B cell (primary cell): ENCODE measurements at regions not wholly inside any gene's neighbourhood (a gene's known extent, or its start where the extent isn't known, plus 50 kb on each side); places are given as distances from the start of the nearest gene placed in this dataset.

Experiments
- ATAC-seq: fragments of 200-7000 bp; cut with Tn5 transposase; one replicate; pipeline ENCODE4 v1.10.0; 2021; ENCODE audit warnings: low read depth, mild to moderate bottlenecking, moderate number of reproducible peaks, moderate library complexity
- CTCF ChIA-PET: fragments of 350-600 bp; sonication (Branson Sonifier 250); formaldehyde crosslinking; loops from one replicate; lab custom pipeline; 2021; ENCODE audit warnings: antibody characterized with exemption, inconsistent platforms; lab: Charles Lee
- POLR2A ChIA-PET: fragments of 350-600 bp; sonication (Branson Sonifier 250); formaldehyde crosslinking; loops from one replicate; lab custom pipeline; 2021; ENCODE audit warnings: antibody characterized with exemption; lab: Charles Lee
- DNase-seq: peaks from one replicate; pipeline ENCODE4 v3.0.0; 2013
- H2AFZ ChIP-seq: 2 replicates; pipeline ENCODE4 v1.6.1; 2012; ENCODE audit warnings: mild to moderate bottlenecking, low read depth, low read length; ENCODE audit not compliant: insufficient read depth, poor library complexity, severe bottlenecking
- H3K27ac ChIP-seq, 2 donors: 1 replicate in 1 of 2; 2 replicates in 1 of 2; pipeline ENCODE4 v1.5.1; 2012 to 2013; ENCODE audit warnings: low read length in 2 of 2, mild to moderate bottlenecking in 2 of 2, moderate library complexity in 1 of 2
- H3K27me3 ChIP-seq, 4 experiments: fragments of 200-600 bp in 1 of 4; sonication (generic) in 1 of 4; replicated peaks in 1 of 4; 1 replicate in 2 of 4; 2 replicates in 2 of 4; pipeline versions ENCODE4 v1.6.1 to v1.7.0; 2013 to 2016; ENCODE audit warnings: low read length in 3 of 4, mild to moderate bottlenecking in 2 of 4, mixed read lengths in 1 of 4, moderate library complexity in 1 of 4; ENCODE audit not compliant: insufficient read depth in 4 of 4, control insufficient read depth in 3 of 4; ENCODE audit errors: control extremely low read depth in 1 of 4
- H3K36me3 ChIP-seq, 2 experiments: replicated peaks in 1 of 2; 1 replicate in 1 of 2; 2 replicates in 1 of 2; pipeline versions ENCODE4 v1.6.1 to v1.7.1; 2013; ENCODE audit warnings: low read length in 1 of 2; ENCODE audit not compliant: insufficient read depth in 2 of 2, control insufficient read depth in 1 of 2; ENCODE audit errors: control extremely low read depth in 1 of 2, extremely low read depth in 1 of 2
- H3K4me1 ChIP-seq, 2 donors: fragments of 200-600 bp in 1 of 2; sonication (generic) in 1 of 2; 1 replicate in 1 of 2; 2 replicates in 1 of 2; pipeline versions ENCODE4 v1.5.1 to v1.6.1; 2013 to 2017; ENCODE audit warnings: low read length in 2 of 2; ENCODE audit not compliant: control insufficient read depth in 2 of 2, insufficient read depth in 2 of 2
- H3K4me2 ChIP-seq: replicated peaks from 2 replicates; pipeline ENCODE3; 2012; ENCODE audit warnings: mild to moderate bottlenecking, low read depth, low read length; ENCODE audit not compliant: poor library complexity, severe bottlenecking
- H3K4me3 ChIP-seq, 5 experiments: fragments of 200-600 bp in 1 of 5; sonication (generic) in 1 of 5; 1 replicate in 3 of 5; 2 replicates in 2 of 5; pipeline versions ENCODE4 v1.5.1 to v1.7.0; 2011 to 2016; ENCODE audit warnings: low read length in 4 of 5, mild to moderate bottlenecking in 4 of 5, low read depth in 2 of 5, control low read depth in 1 of 5, moderate library complexity in 1 of 5; ENCODE audit not compliant: insufficient read depth in 1 of 5; ENCODE audit errors: control extremely low read depth in 1 of 5, extremely low read depth in 1 of 5
- H3K79me2 ChIP-seq: fragments of 200-600 bp; sonication (generic); one replicate; pipeline ENCODE4 v1.6.0; 2016; ENCODE audit warnings: low read length; ENCODE audit not compliant: control insufficient read depth, insufficient read depth
- H3K9ac ChIP-seq: fragments of 200-600 bp; sonication (generic); 2 replicates; pipeline ENCODE4 v1.6.1; 2017; ENCODE audit warnings: mild to moderate bottlenecking, low read length, moderate library complexity
- H3K9me3 ChIP-seq, 3 donors: one replicate each; pipeline versions ENCODE4 v1.6.1 to v1.7.1; 2013; ENCODE audit warnings: low read length in 2 of 3; ENCODE audit not compliant: control insufficient read depth in 2 of 3, insufficient read depth in 1 of 3; ENCODE audit errors: control extremely low read depth in 1 of 3
- H4K20me1 ChIP-seq: 2 replicates; pipeline ENCODE4 v1.6.0; 2012; ENCODE audit warnings: mild to moderate bottlenecking, low read length; ENCODE audit not compliant: insufficient read depth, control insufficient read depth, poor library complexity, severe bottlenecking
- H3K27ac Mint-ChIP-seq: one replicate; pipeline ENCODE4 v1.8.0; 2021; ENCODE audit warnings: mixed read lengths
- H3K27me3 Mint-ChIP-seq: one replicate; pipeline ENCODE4 v1.8.0; 2021; ENCODE audit warnings: mixed read lengths
- H3K4me1 Mint-ChIP-seq: one replicate; pipeline ENCODE4 v1.8.0; 2021; ENCODE audit warnings: mixed read lengths
- H3K4me3 Mint-ChIP-seq: one replicate; pipeline ENCODE4 v1.8.0; 2021; ENCODE audit warnings: mixed read lengths
- H3K9me3 Mint-ChIP-seq: one replicate; pipeline ENCODE4 v1.8.0; 2022; ENCODE audit warnings: mixed read lengths; ENCODE audit not compliant: insufficient read depth
- EZH2 ChIP-seq: IDR thresholded peaks from 2 replicates; pipeline ENCODE4 v1.6.1; 2012; ENCODE audit warnings: borderline replicate concordance, low read depth, mild to moderate bottlenecking, moderate library complexity, low read length; ENCODE audit not compliant: insufficient read depth, poor library complexity, severe bottlenecking
- WGBS: methylation state at CpG from one replicate; pipeline ENCODE4 v1.1.5; 2013; ENCODE audit warnings: missing lambda C conversion rate; ENCODE audit not compliant: insufficient coverage; 5-methylcytosine and 5-hydroxymethylcytosine counted together
- intact Hi-C: fragments of 100-400 bp; cut with micrococcal nuclease; formaldehyde crosslinking; loops from one replicate; pipeline ENCODE4 v1.10.0; 2022
- TF ChIP-seq, protein P1 (sequence below): fragments of 200-600 bp; IDR thresholded peaks from one replicate; pipeline ENCODE4 v1.8.0; 2022; ENCODE audit warnings: antibody characterized with exemption, mild to moderate bottlenecking

DNA sequence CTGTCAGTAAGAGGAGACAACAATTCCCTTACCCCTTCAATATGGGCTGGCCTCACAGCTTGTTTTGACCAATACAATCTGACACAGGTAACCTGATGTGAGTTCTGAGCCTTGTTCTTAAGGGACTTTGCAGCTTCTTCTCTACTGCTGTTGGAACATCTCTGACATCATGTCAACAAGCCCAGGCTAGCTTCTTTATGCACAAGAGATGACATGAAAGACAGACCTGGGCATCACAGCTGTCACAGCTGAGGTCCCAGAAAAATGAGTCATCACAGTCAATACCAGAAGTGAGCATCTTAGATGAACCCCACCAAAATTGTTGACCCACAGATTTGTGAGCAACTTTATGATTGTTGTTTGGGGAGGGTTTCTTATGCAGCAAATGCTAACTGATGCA lies 431.7 kb upstream of the PSMD7 start:
- CTCF ChIA-PET, result no interaction called here
- ATAC-seq (no peak), DNase-seq (no peak)
- TF ChIP-seq EZH2, result no peak
- TF ChIP-seq, protein P1, sequence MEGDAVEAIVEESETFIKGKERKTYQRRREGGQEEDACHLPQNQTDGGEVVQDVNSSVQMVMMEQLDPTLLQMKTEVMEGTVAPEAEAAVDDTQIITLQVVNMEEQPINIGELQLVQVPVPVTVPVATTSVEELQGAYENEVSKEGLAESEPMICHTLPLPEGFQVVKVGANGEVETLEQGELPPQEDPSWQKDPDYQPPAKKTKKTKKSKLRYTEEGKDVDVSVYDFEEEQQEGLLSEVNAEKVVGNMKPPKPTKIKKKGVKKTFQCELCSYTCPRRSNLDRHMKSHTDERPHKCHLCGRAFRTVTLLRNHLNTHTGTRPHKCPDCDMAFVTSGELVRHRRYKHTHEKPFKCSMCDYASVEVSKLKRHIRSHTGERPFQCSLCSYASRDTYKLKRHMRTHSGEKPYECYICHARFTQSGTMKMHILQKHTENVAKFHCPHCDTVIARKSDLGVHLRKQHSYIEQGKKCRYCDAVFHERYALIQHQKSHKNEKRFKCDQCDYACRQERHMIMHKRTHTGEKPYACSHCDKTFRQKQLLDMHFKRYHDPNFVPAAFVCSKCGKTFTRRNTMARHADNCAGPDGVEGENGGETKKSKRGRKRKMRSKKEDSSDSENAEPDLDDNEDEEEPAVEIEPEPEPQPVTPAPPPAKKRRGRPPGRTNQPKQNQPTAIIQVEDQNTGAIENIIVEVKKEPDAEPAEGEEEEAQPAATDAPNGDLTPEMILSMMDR, result no peak
- Mint-ChIP-seq H3K4me1 (no peaks in the 10 kb centered on the region), H3K4me3 (no peak overlapping the region), H3K27me3 (no peaks in the 10 kb centered on the region), H3K27ac (no peak overlapping the region), H3K9me3 (no peaks in the 10 kb centered on the region)
- Histone ChIP-seq H3K79me2 (no peaks in the 10 kb centered on the region), H2AFZ (no peak overlapping the region), H3K36me3 (no peaks in the 10 kb centered on the region), H3K4me1 (no peaks in the 10 kb centered on the region), H3K27me3 (no peaks in the 10 kb centered on the region), H3K9me3 (peaks cover 0 to 6% (median 0%) of the 10 kb centered on the region in 3 donors), H3K27ac (no peak overlapping the region), H3K9ac (no peak overlapping the region), H4K20me1 (no peaks in the 10 kb centered on the region), H3K4me3 (no peak overlapping the region), H3K4me2 (no peak overlapping the region)
- intact Hi-C loops, result no loop called here
- POLR2A ChIA-PET, result no interaction called here

DNA sequence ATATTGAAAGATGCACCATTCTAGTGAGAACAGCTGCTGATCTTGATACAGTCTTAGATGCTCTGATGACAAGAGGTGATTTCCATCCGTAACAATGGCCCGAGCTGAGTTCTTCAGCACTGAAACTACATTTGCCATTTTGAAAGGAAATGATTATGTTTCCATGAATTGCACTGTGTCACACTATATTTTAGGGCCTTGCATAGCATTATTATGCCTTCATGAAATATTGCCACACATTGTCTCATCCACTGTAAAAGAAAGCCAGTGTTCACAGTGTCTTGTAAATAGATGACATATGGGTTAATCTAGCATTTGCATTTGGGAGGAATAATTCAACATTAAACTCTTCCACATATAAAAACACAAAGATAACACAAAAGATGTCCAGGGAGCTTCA lies 438.3 kb upstream of the PSMD7 start:
- no peak for DNase-seq
- no peaks in the 10 kb centered on the region for H3K36me3 ChIP-seq
- no peak overlapping the region for H3K4me2 ChIP-seq
- Mint-ChIP-seq H3K9me3 (no peaks in the 10 kb centered on the region), H3K4me3 (no peak overlapping the region), H3K4me1 (no peaks in the 10 kb centered on the region), H3K27ac (no peak overlapping the region), H3K27me3 (no peaks in the 10 kb centered on the region)
- peaks cover 0 to 3% (median 0%) of the 10 kb centered on the region in 3 donors for H3K9me3 ChIP-seq
- no peak overlapping the region for H3K4me3 ChIP-seq
- no peaks in the 10 kb centered on the region for H3K27me3 ChIP-seq
- no peaks in the 10 kb centered on the region for H3K79me2 ChIP-seq
- no peaks in the 10 kb centered on the region for H4K20me1 ChIP-seq
- H3K9ac ChIP-seq, result no peak overlapping the region
- H2AFZ ChIP-seq, result no peak overlapping the region
- ChIA-PET POLR2A (no interaction called here), CTCF (interaction anchor here (0.9 kb wide), 1 partner anchor 10 kb away, joined by 3 read pairs; no protein-coding TSS in a partner anchor)
- intact Hi-C loops, result no loop called here
- WGBS, result 92% methylated on average over 2 of the region's 2 CpGs
- no peak overlapping the region for H3K27ac ChIP-seq
- TF ChIP-seq, protein P1, result no peak
- ATAC-seq, result no peak
- H3K4me1 ChIP-seq, result no peaks in the 10 kb centered on the region
